GM21717 (cell line): ENCODE measurements at regions not wholly inside any gene's neighbourhood (a gene's known extent, or its start where the extent isn't known, plus 50 kb on each side); places are given as distances from the start of the nearest gene placed in this dataset.

Experiments
- ATAC-seq: cut with Tn5 transposase; IDR thresholded peaks from one replicate; pipeline ENCODE4 v1.9.1; 2021; ENCODE audit warnings: mild to moderate bottlenecking, moderate library complexity; ENCODE audit not compliant: unreplicated experiment

- no peak for ATAC-seq
These were observed 570.6 kb downstream of the SPRY1 start for GRCh38 chr4:123966990-123967769.

- ATAC-seq, result no peak
These were observed 575.4 kb downstream of the SPRY1 start for GRCh38 chr4:123972031-123972430.

GRCh38 chr4:123974386-123975149, 578.0 kb downstream of the SPRY1 start:
- no peak for ATAC-seq

- ATAC-seq, result no peak
These were observed 579.7 kb downstream of the SPRY1 start for GRCh38 chr4:123976285-123976684.

- no peak for ATAC-seq
These were observed 580.2 kb downstream of the SPRY1 start for GRCh38 chr4:123976819-123977218.

- no peak for ATAC-seq
These were observed 581.1 kb downstream of the SPRY1 start for GRCh38 chr4:123977641-123978081.

- ATAC-seq, result no peak
These were observed 582.0 kb downstream of the SPRY1 start for GRCh38 chr4:123978637-123979036.

- ATAC-seq, result no peak
These were observed 584.2 kb downstream of the SPRY1 start for GRCh38 chr4:123980736-123981300.

GRCh38 chr4:123984886-123985285, 588.3 kb downstream of the SPRY1 start:
- ATAC-seq, result no peak

GRCh38 chr4:123986268-123986798, 589.7 kb downstream of the SPRY1 start:
- ATAC-seq, result no peak

GRCh38 chr4:123987408-123987807, 590.8 kb downstream of the SPRY1 start:
- no peak for ATAC-seq

- no peak for ATAC-seq
These were observed 593.8 kb downstream of the SPRY1 start for GRCh38 chr4:123990310-123990870.

GRCh38 chr4:123994917-123995316, 598.3 kb downstream of the SPRY1 start:
- ATAC-seq, result no peak

GRCh38 chr4:123995936-123996335, 599.3 kb downstream of the SPRY1 start:
- no peak for ATAC-seq

GRCh38 chr4:123996718-123997510, 600.3 kb downstream of the SPRY1 start:
- no peak for ATAC-seq

- no peak for ATAC-seq
These were observed 601.3 kb downstream of the SPRY1 start for GRCh38 chr4:123997776-123998449.

- ATAC-seq, result no peak
These were observed 603.6 kb downstream of the SPRY1 start for GRCh38 chr4:124000233-124000632.

- ATAC-seq, result no peak
These were observed 619.2 kb downstream of the SPRY1 start for GRCh38 chr4:124015766-124016165.

- ATAC-seq, result no peak
These were observed 620.7 kb downstream of the SPRY1 start for GRCh38 chr4:124017185-124017785.
